GM21737 (cell line): ENCODE measurements at regions not wholly inside any gene's neighbourhood (a gene's known extent, or its start where the extent isn't known, plus 50 kb on each side); places are given as distances from the start of the nearest gene placed in this dataset.
"Not testable (repeated sequence)": the region's sequence is repeated elsewhere in the genome, so short reads cannot be mapped to it uniquely, and the experiment has no call there.

Source experiments
- ATAC-seq: cut with Tn5 transposase; IDR thresholded peaks from one replicate; pipeline ENCODE4 v1.9.1; 2021; ENCODE audit warnings: mild to moderate bottlenecking, moderate library complexity; ENCODE audit not compliant: unreplicated experiment

DNA sequence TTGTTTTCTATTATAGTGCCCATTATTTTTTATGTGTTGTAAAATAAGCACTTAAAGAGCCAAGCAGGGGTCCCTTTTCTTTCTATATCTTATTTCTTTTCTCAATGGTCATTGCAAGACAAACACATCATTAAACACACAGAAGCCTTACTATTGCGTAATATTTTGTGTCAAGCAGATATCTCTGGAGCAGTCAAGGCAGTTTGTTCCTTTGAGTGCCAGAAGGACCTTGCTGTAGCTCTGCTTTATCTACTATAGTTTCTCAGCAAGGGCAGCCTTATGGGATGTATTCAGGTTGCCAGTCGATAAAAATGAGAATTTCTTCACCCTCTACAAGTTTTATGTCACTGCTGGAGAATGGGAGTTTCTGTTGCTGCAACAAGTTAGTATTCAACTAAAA is 319.3 kb downstream of the TDRD3 start:
- no peak for ATAC-seq

DNA sequence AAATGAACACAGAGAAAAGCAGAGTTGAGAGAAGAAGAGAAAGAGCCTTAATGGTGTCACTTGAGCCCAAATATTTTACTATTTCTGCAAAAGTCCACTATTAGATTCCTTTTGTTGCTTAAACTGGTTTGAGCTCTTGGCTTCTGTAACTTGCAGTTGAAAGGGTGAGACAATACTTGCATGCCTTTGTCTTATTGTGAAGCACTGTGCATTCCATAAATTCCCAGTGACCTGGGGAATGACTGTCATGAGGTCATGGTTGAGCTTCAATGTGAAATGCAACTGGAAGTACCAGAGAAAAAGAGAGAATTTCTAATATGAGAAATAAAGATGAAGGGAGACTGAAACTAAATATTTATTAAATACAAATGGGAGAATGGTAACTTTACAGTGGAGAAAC is 310.9 kb downstream of the TDRD3 start:
- ATAC-seq = no peak

DNA sequence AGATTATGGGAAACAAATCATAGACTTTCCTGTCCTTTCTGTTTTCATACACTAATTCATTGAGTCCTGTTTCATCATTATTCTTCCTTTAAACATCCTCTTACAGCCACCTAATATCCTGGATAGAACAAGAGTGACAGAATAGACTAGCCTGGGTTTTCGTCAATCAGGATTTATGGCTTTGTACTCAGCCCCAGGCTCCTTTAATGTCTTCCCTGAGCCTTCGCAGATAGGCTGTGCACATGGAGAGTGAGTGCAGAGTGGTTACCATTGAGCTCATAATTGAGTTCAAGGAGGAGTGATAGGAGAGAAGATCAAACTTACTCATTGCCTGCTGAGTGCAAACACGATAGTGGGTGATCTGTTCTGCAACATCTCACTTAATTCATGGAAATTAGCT is 304.9 kb downstream of the TDRD3 start:
- no peak for ATAC-seq

DNA sequence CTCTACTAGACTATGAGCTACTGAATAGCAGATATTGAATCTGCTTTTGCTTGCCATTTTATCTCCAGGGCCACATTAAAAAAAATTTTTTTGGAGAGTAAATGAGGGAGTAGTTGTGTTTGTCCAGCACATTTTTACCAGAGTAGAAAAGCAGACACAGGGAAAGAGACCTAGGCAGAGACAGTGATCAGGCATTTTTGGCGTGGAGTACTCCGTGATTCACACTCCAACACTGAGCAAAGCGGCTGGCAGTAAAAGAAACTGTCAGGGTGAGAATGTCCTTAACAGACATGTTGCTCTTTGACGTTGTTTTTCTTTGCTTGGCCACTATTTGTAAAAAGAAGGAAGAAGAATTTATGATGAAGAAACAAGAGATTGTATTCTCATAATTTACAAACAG is 304.0 kb downstream of the TDRD3 start:
- no peak for ATAC-seq

DNA sequence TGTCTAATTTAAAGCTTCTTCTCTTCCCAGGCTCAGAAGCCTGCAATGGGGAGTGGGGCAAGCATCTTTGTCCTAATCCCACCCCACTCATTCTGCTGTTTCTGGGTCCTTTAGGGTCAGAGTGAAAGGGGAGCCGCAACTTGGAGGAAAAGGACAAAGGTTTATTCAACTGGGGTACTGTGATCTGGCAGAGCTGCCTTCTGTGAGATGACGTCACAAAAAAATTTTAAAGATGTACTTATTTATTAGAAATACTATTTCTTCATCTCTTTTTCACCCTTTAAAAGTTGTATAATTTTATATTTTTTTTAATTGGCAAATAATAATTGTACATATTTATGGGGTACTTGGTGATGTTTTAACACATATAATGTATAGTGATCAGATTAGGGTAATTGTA is 302.6 kb downstream of the TDRD3 start:
- ATAC-seq = no peak

GRCh38 chr13:60696602-60697001 is 299.6 kb downstream of the TDRD3 start:
- no peak for ATAC-seq

GRCh38 chr13:60691268-60691667 is 294.2 kb downstream of the TDRD3 start:
- ATAC-seq = no peak

DNA sequence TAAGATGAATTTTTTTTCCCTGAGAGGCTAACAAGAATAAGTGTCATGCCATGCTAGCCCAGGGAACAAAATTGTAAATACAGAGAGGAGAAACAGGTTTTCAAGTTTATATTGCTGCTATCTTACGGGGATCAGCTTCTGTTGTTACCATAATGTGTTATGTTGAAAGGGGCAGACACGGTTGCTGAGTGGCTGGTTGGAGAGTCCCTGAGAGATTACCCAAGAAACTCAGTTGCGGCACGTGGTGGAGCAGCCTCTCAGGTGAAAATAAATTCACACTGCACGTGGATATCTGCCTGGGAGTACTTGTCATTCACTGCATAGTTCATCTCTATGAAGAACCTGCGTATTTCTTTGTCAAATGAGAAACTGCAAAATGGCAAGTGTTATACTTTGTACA is 293.6 kb downstream of the TDRD3 start:
- ATAC-seq = no peak

DNA sequence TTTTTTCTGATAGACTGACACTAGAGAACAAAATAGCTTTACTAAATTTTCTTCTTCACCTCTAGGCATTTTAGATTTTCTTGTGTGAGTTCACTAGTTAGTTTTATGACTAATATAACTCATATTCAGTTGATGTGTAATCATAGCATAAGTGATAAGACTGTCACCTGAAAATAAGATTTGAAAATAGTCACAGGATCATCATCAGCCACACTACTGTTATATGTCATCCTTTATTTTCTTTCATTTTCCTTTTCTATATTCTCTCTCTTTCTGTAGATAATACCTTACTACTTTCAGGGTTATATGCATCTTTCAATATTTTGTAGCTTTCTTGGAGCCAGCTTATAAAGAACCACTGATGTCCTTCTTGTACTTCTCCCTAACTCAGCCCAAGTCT is 292.6 kb downstream of the TDRD3 start:
- peak; percentile 64 for ATAC-seq

DNA sequence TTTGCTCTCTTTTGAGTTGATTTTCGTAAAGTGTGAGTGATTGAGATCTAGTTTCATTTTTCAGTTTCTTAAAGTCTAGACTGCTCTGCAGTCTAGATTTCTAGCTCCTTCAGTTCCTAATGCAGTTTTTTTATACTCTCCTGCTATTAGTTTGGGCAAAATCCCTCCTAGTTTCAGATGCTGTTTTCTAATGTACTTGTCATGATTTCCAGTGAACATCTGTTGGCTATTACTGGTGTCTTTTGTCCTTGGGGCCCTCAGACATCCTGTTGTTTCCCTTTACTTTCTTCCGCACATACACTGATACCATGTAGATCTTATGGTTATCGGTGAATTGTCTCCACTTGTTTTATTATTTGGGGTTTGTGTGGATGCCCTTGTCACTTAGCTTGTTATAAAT is 292.1 kb downstream of the TDRD3 start:
- ATAC-seq = no peak

DNA sequence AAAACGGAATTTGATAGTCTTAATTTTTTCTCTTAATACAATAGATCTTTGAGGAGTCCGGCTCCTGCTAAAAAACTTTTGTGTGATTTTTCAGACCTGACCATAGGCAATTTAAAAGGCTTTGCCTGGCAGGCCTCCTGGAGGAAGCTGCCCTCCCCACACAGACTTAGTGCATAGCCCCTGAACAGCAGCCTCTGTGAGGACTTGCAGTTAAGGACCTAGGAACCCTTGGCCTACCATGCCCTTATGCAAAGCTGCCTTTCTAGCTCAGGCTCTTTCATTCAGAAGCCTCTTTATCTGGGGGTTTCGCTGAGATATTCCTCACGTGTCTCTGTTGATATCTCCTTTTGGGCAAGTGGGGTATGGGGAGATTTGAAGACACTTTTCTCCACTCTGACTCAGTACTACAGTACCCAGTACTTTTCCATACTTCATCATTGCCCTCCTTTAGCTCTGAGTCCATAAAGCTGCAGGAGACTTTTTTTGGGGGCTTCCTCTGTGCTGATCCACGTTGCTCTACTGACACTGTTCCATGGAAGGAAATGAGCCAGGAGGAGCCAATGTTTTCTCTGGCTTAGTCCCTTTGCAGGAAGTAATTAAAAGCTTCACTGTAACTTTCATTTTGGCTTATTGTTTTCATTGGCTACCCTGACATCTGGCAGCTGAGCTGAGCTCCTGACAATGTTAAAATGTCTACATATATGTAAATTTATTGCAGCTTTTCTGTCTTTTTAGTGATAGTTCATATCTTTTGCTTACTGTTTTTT is 283.1 kb downstream of the TDRD3 start:
- ATAC-seq = no peak

DNA sequence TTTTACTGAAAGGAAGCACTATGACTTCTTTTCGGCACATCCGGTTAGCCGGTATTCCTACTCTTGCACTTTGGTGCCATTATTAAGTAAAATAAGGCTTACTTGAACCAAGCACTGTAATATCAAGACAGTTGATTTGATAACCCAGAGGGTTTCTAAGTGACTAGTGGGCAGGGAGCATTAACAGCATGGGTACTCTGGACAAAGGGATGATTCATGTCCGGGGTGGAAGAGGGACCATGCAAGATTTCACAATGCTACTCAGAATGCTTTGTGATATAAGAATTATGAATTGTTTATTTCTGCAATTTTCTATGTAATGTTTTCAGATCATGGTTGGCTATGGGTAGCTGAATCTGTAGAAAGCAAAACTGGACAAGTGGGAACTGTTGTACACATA is 282.1 kb downstream of the TDRD3 start:
- ATAC-seq = no peak

- ATAC-seq = no peak
Measured at GRCh38 chr13:60671386-60671785, 274.4 kb downstream of the TDRD3 start.

GRCh38 chr13:60663788-60664187 is 266.8 kb downstream of the TDRD3 start:
- ATAC-seq = no peak

DNA sequence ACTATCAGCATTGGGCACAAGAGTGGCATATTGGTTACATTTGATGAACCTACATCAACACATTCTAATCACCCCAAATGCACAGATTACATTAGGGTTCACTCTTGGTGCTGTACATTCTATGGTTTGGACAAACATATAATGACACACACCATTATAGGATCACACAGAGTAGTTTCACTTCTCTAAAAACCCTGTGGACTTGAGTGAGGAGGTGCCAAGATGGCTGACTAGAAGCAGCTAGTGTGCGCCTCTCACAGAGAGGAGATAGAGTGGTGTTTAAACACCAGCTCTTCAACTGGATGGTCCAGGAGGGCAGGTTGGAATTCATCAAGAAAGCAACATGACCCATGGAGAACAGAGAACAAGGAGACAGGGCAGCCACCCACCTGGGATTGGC is 265.6 kb downstream of the TDRD3 start:
- ATAC-seq = no peak

GRCh38 chr13:60661521-60661920 is 264.5 kb downstream of the TDRD3 start:
- ATAC-seq = no peak

GRCh38 chr13:60657586-60657985 is 260.6 kb downstream of the TDRD3 start:
- not testable (repeated sequence) for ATAC-seq

GRCh38 chr13:60655256-60655655 is 258.2 kb downstream of the TDRD3 start:
- ATAC-seq = no peak

- ATAC-seq = no peak
Measured at GRCh38 chr13:60654415-60654814, 257.4 kb downstream of the TDRD3 start.

DNA sequence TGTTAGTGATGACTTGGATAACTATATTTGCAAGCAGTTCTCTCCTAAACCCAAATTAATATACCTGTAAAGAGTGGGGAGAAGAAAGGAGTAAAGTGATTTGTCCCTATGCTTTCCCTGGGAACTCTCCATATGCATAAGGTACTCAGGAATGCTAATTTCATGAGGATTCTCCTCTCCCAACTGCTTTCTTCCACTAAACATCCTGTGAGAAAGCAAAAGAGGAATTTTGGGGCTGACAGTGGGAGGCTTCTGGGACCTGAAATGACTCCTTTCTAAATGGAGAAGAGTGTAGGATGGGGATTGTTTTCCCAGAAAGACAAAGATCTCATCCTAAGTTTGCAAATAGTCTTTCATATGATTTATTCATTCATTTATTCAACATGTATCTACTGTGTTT is 250.5 kb downstream of the TDRD3 start:
- ATAC-seq = no peak

GRCh38 chr13:60646620-60647019 is 249.6 kb downstream of the TDRD3 start:
- no peak for ATAC-seq

DNA sequence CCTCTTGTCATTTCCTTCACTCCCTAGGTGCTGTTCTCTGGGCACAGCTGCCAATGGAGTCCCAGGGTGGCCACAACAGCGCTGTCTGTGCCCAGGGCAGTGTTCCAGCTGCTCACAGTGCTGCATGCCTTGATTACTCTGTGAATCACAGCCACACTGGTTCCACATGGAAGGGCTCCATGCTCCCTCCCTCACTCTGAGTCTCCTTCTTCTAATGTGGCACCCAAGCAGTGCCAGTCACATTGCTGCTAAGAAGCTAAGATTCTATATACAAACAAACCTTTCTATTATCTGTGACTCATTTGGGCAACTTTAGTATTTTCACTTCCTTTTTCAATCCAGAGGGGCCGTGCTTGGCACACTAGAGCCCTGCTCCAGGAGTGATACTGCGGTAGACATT is 248.7 kb downstream of the TDRD3 start:
- no peak for ATAC-seq

DNA sequence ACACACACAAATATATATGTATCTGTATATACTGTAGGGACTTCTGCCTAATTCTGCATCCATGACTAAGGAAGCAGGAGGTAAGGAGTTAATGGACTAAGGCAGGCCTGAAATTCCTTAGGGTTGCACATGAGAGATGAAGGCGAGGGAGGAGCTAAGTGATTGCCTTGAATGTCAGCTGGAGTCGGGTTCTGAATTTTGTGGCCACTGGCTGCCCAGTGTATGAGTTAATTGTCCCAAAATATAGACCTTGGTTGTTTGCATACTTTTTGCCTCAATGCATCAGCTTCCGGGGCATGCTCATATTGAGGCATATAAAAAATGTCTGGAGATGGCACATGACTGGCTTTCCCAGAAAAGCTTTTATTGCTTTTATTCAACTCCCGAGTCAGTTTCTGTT is 245.5 kb downstream of the TDRD3 start:
- no peak for ATAC-seq
